ENCODE measurements at regions not wholly inside any gene's neighbourhood (a gene's known extent, or its start where the extent isn't known, plus 50 kb on each side); places are given as distances from the start of the nearest gene placed in this dataset.

- TF ChIP-seq AR (CRISPR knock-in tag; IDR thresholded peaks at IDR 0.05) (no peak), TEAD4 (CRISPR knock-in tag; IDR thresholded peaks at IDR 0.05) (no peak), ZNF416 (CRISPR knock-in tag; IDR thresholded peaks at IDR 0.05) (no peak), ZNF317 (CRISPR knock-in tag; IDR thresholded peaks at IDR 0.05; ENCODE audit: borderline replicate concordance, low read depth) (no peak)
Observed at GRCh38 chrX:20495575-20495974, 228.9 kb upstream of the RPS6KA3 start (continued).

GRCh38 chrX:20488473-20488872 lies 221.8 kb upstream of the RPS6KA3 start:
- CTCF ChIA-PET: no interaction called here
- no peak overlapping the region for H3K4me3 Mint-ChIP-seq
- H3K27me3 Mint-ChIP-seq (ENCODE audit: low read depth): peaks cover 5% of the 10 kb centered on the region
- H3K36me3 Mint-ChIP-seq: no peaks in the 10 kb centered on the region
- no peaks in the 10 kb centered on the region for H3K9me3 Mint-ChIP-seq
- H3K4me1 Mint-ChIP-seq: no peaks in the 10 kb centered on the region
- no peak overlapping the region for H3K27ac Mint-ChIP-seq
- POLR2A ChIA-PET: no interaction called here
- TF ChIP-seq GABPB1 (CRISPR knock-in tag; IDR thresholded peaks at IDR 0.05) (no peak), PRDM15 (CRISPR knock-in tag; IDR thresholded peaks at IDR 0.05) (no peak), SMAD4 (CRISPR knock-in tag; IDR thresholded peaks at IDR 0.05) (no peak), E2F1 (CRISPR knock-in tag; IDR thresholded peaks at IDR 0.05) (no peak), ZNF219 (CRISPR knock-in tag; IDR thresholded peaks at IDR 0.05; ENCODE audit: borderline replicate concordance) (no peak), NR2C2 (CRISPR knock-in tag; IDR thresholded peaks at IDR 0.05) (no peak), CBFB (CRISPR knock-in tag; IDR thresholded peaks at IDR 0.05; ENCODE audit: low read depth) (no peak), ATF6 (CRISPR knock-in tag; IDR thresholded peaks at IDR 0.05) (no peak), RELA (CRISPR knock-in tag; IDR thresholded peaks at IDR 0.05; ENCODE audit: borderline replicate concordance) (no peak), ZNF138 (CRISPR knock-in tag; conservative IDR thresholded peaks at IDR 0.05) (no peak), ETV6 (CRISPR knock-in tag; IDR thresholded peaks at IDR 0.05) (no peak), MLX (CRISPR knock-in tag; IDR thresholded peaks at IDR 0.05) (no peak), RORB (CRISPR knock-in tag; IDR thresholded peaks at IDR 0.05) (no peak), NFYB (CRISPR knock-in tag; conservative IDR thresholded peaks at IDR 0.05; ENCODE audit: low read depth) (no peak), ZMAT4 (CRISPR knock-in tag; IDR thresholded peaks at IDR 0.05) (no peak)
- ATAC-seq (no peak), DNase-seq (ENCODE audit: low spot score) (no peak)

Measured in WTC11 (cell line).